H9 (cell line): ENCODE measurements at regions not wholly inside any gene's neighbourhood (a gene's known extent, or its start where the extent isn't known, plus 50 kb on each side); places are given as distances from the start of the nearest gene placed in this dataset.

ENCODE experiments used
- DNase-seq: peaks from one replicate; pipeline ENCODE4 v3.0.0-alpha.2; 2017
- H2AFZ ChIP-seq: one replicate; pipeline ENCODE4 v1.6.1; 2013; ENCODE audit warnings: mild to moderate bottlenecking, low read length, control low read depth, moderate library complexity
- H2AK5ac ChIP-seq: 2 replicates; pipeline ENCODE4 v1.6.1; 2013; ENCODE audit warnings: low read length, control low read depth, mixed read lengths; ENCODE audit not compliant: insufficient read length
- H2BK120ac ChIP-seq: one replicate; pipeline ENCODE4 v1.6.1; 2013; ENCODE audit warnings: low read depth, mild to moderate bottlenecking, low read length, control low read depth, inconsistent platforms; ENCODE audit not compliant: poor library complexity, severe bottlenecking
- H2BK12ac ChIP-seq: 2 replicates; pipeline ENCODE4 v1.6.1; 2013; ENCODE audit warnings: low read length, control low read depth, mixed read lengths, low read depth; ENCODE audit not compliant: insufficient read length
- H2BK15ac ChIP-seq: 2 replicates; pipeline ENCODE4 v1.6.1; 2013; ENCODE audit warnings: low read depth, low read length, control low read depth
- H2BK20ac ChIP-seq: one replicate; pipeline ENCODE4 v1.6.1; 2013; ENCODE audit warnings: low read depth, mild to moderate bottlenecking, low read length, control low read depth, inconsistent platforms; ENCODE audit not compliant: poor library complexity, severe bottlenecking
- H2BK5ac ChIP-seq: 2 replicates; pipeline ENCODE4 v1.6.1; 2013; ENCODE audit warnings: low read length, control low read depth, mixed read lengths; ENCODE audit not compliant: insufficient read length
- H3K14ac ChIP-seq: 2 replicates; pipeline ENCODE4 v1.6.1; 2013; ENCODE audit warnings: low read length, control low read depth; ENCODE audit not compliant: insufficient read depth
- H3K18ac ChIP-seq: 2 replicates; pipeline ENCODE4 v1.6.1; 2013; ENCODE audit warnings: low read depth, mild to moderate bottlenecking, mixed read lengths, low read length, control low read depth; ENCODE audit not compliant: insufficient read length
- H3K23ac ChIP-seq: 2 replicates; pipeline ENCODE4 v1.6.1; 2013; ENCODE audit warnings: low read length, control low read depth, mixed read lengths, low read depth; ENCODE audit not compliant: insufficient read length
- H3K23me2 ChIP-seq: 2 replicates; pipeline ENCODE4 v1.6.1; 2013; ENCODE audit warnings: low read depth, mild to moderate bottlenecking, mixed read lengths, low read length, control low read depth; ENCODE audit not compliant: insufficient read length, poor library complexity, severe bottlenecking
- H3K27ac ChIP-seq: 2 replicates; pipeline ENCODE4 v1.5.1; 2013; ENCODE audit warnings: low read length, control low read depth, mixed read lengths, low read depth; ENCODE audit not compliant: insufficient read length
- H3K27me3 ChIP-seq: 2 replicates; pipeline ENCODE4 v1.6.1; 2013; ENCODE audit warnings: low read length, control low read depth, inconsistent platforms; ENCODE audit not compliant: insufficient read depth
- H3K4ac ChIP-seq: 2 replicates; pipeline ENCODE4 v1.6.1; 2013; ENCODE audit warnings: low read depth, mild to moderate bottlenecking, control low read depth, inconsistent platforms, low read length, moderate library complexity
- H3K4me1 ChIP-seq: 2 replicates; pipeline ENCODE4 v1.6.1; 2013; ENCODE audit warnings: low read length, control low read depth, inconsistent platforms; ENCODE audit not compliant: insufficient read depth
- H3K4me2 ChIP-seq: 2 replicates; pipeline ENCODE4 v1.6.1; 2013; ENCODE audit warnings: low read length, control low read depth, mixed read lengths; ENCODE audit not compliant: insufficient read length, insufficient read depth
- H3K56ac ChIP-seq: 2 replicates; pipeline ENCODE4 v1.6.1; 2013; ENCODE audit warnings: low read depth, mild to moderate bottlenecking, mixed read lengths, low read length, control low read depth; ENCODE audit not compliant: insufficient read length
- H3K79me1 ChIP-seq: 2 replicates; pipeline ENCODE4 v1.6.1; 2013; ENCODE audit warnings: low read depth, mild to moderate bottlenecking, moderate library complexity, low read length, control low read depth, inconsistent platforms; ENCODE audit not compliant: insufficient read depth, poor library complexity, severe bottlenecking
- H3K79me2 ChIP-seq: 2 replicates; pipeline ENCODE4 v1.6.1; 2013; ENCODE audit warnings: low read length, control low read depth, inconsistent platforms; ENCODE audit not compliant: insufficient read depth
- H3K9ac ChIP-seq: 2 replicates; pipeline ENCODE4 v1.6.1; 2013; ENCODE audit warnings: low read length, control low read depth, mixed read lengths; ENCODE audit not compliant: insufficient read length; ENCODE audit errors: extremely low read depth
- H3K9me3 ChIP-seq: one replicate; pipeline ENCODE4 v1.6.1; 2013; ENCODE audit warnings: low read depth, low read length, inconsistent platforms; ENCODE audit not compliant: control insufficient read depth
- H3T11ph ChIP-seq: one replicate; pipeline ENCODE4 v1.6.1; 2013; ENCODE audit warnings: mild to moderate bottlenecking, low read length, control low read depth, inconsistent platforms
- H4K20me1 ChIP-seq: one replicate; pipeline ENCODE4 v1.6.1; 2013; ENCODE audit not compliant: control insufficient read depth, insufficient read length, insufficient read depth
- H4K5ac ChIP-seq: 2 replicates; pipeline ENCODE4 v1.6.1; 2013; ENCODE audit warnings: low read depth, mild to moderate bottlenecking, mixed read lengths, low read length, control low read depth; ENCODE audit not compliant: insufficient read length
- H4K8ac ChIP-seq: replicated peaks from 2 replicates; pipeline ENCODE4 v1.6.1; 2013; ENCODE audit warnings: low read length, control low read depth, mixed read lengths, low read depth; ENCODE audit not compliant: insufficient read length
- H4K91ac ChIP-seq: 2 replicates; pipeline ENCODE4 v1.6.1; 2013; ENCODE audit warnings: low read depth, mild to moderate bottlenecking, moderate library complexity, mixed read lengths, low read length, control low read depth; ENCODE audit not compliant: insufficient read length
- H3K27ac Mint-ChIP-seq, 3 experiments: 2 replicates in 2 of 3; 3 replicates in 1 of 3; pipeline ENCODE4 v1.8.0; 2020 to 2021; ENCODE audit warnings: mixed read lengths in 3 of 3, mild to moderate bottlenecking in 1 of 3, moderate library complexity in 1 of 3
- H3K27me3 Mint-ChIP-seq: 2 replicates; pipeline ENCODE4 v1.8.0; 2021; ENCODE audit warnings: low read depth, mild to moderate bottlenecking, moderate library complexity, mixed read lengths
- H3K36me3 Mint-ChIP-seq, 3 experiments: 2 replicates in 2 of 3; 3 replicates in 1 of 3; pipeline ENCODE4 v1.8.0; 2020 to 2021; ENCODE audit warnings: low read depth in 3 of 3, mixed read lengths in 3 of 3; ENCODE audit not compliant: insufficient read depth in 1 of 3
- H3K4me1 Mint-ChIP-seq, 2 experiments: 2 replicates each; pipeline ENCODE4 v1.8.0; 2020; ENCODE audit warnings: mixed read lengths in 2 of 2
- H3K4me3 Mint-ChIP-seq, 2 experiments: 2 replicates in 1 of 2; 3 replicates in 1 of 2; pipeline ENCODE4 v1.8.0; 2020 to 2021; ENCODE audit warnings: mild to moderate bottlenecking in 2 of 2, mixed read lengths in 2 of 2, moderate library complexity in 1 of 2
- H3K9me3 Mint-ChIP-seq, 2 experiments: 2 replicates in 1 of 2; 3 replicates in 1 of 2; pipeline ENCODE4 v1.8.0; 2020; ENCODE audit warnings: mild to moderate bottlenecking in 2 of 2, mixed read lengths in 2 of 2, moderate library complexity in 1 of 2
- WGBS: extraction: QIAGEN DNeasy Blood & Tissue Kit; methylation state at CpG from one replicate; pipeline ENCODE4 v1.1.7; 2013; ENCODE audit warnings: missing lambda C conversion rate, low lambda C conversion rate, mixed read lengths; ENCODE audit not compliant: insufficient read length; ENCODE audit errors: extremely low coverage; 5-methylcytosine and 5-hydroxymethylcytosine counted together
- TF ChIP-seq, protein P1 (sequence below): fragments of 200-600 bp; sonication (generic); conservative IDR thresholded peaks from 3 replicates; pipeline ENCODE4 v1.8.0; 2021; ENCODE audit warnings: antibody characterized with exemption, mild to moderate bottlenecking

DNA sequence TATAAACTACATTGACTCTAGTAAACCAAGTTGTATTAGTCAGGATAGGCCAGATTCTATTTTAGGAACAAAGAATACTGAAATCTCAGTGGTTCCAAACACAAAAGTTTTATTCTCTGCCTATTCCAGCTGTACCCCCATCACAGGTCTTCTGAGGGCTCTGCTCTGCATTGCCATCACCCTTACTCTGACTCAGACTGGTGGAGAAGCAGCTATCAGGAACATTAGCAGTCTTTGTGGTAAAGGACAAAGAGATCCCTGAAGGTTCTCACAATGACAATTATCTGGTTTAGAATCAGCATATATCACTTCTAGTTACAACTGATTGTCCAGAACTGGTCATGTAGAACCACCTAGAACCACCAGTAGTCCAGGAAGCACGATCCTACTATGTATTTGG, 251.1 kb downstream of the GLUD2 start:
- Histone ChIP-seq H4K5ac (no peak overlapping the region), H4K8ac (no peak overlapping the region), H3K56ac (no peak overlapping the region), H3K79me2 (no peaks in the 10 kb centered on the region), H3K79me1 (no peaks in the 10 kb centered on the region), H3K14ac (no peak overlapping the region), H2BK120ac (no peak overlapping the region), H3K4ac (no peak overlapping the region), H2BK12ac (no peak overlapping the region), H3T11ph (no peak overlapping the region), H4K20me1 (no peaks in the 10 kb centered on the region), H3K18ac (no peak overlapping the region), H3K4me1 (no peaks in the 10 kb centered on the region), H2BK20ac (no peak overlapping the region), H2AK5ac (no peak overlapping the region), H2AFZ (no peak overlapping the region), H3K27ac (no peak overlapping the region), H3K27me3 (no peaks in the 10 kb centered on the region), H3K23ac (no peak overlapping the region), H3K4me2 (no peak overlapping the region), H3K9ac (no peak overlapping the region), H4K91ac (no peak overlapping the region), H3K23me2 (no peaks in the 10 kb centered on the region), H2BK15ac (no peak overlapping the region), H3K9me3 (peaks cover 20% of the 10 kb centered on the region), H2BK5ac (no peak overlapping the region)
- peaks cover 39 to 53% of the 10 kb centered on the region in 2 experiments for H3K9me3 Mint-ChIP-seq
- H3K4me1 Mint-ChIP-seq = no peaks in the 10 kb centered on the region
- TF ChIP-seq, protein P1, sequence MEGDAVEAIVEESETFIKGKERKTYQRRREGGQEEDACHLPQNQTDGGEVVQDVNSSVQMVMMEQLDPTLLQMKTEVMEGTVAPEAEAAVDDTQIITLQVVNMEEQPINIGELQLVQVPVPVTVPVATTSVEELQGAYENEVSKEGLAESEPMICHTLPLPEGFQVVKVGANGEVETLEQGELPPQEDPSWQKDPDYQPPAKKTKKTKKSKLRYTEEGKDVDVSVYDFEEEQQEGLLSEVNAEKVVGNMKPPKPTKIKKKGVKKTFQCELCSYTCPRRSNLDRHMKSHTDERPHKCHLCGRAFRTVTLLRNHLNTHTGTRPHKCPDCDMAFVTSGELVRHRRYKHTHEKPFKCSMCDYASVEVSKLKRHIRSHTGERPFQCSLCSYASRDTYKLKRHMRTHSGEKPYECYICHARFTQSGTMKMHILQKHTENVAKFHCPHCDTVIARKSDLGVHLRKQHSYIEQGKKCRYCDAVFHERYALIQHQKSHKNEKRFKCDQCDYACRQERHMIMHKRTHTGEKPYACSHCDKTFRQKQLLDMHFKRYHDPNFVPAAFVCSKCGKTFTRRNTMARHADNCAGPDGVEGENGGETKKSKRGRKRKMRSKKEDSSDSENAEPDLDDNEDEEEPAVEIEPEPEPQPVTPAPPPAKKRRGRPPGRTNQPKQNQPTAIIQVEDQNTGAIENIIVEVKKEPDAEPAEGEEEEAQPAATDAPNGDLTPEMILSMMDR = no peak
- WGBS = no CpG with 5 or more reads among the region's 1 CpG
- H3K27ac Mint-ChIP-seq = no peak overlapping the region
- no peak for DNase-seq
- H3K27me3 Mint-ChIP-seq = no peaks in the 10 kb centered on the region; the same call in 1 of the 2 replicates
- no peak overlapping the region for H3K4me3 Mint-ChIP-seq
- no peaks in the 10 kb centered on the region for H3K36me3 Mint-ChIP-seq
